Gastrocnemius medialis (tissue), 4 donors: ENCODE measurements at regions not wholly inside any gene's neighbourhood (a gene's known extent, or its start where the extent isn't known, plus 50 kb on each side); places are given as distances from the start of the nearest gene placed in this dataset.
A peak's percentile ranks its signal among the peaks of the same experiment; 100 is the strongest.

Source experiments
- ATAC-seq, 2 donors: fragments of 150-250 bp; one replicate each; pipeline ENCODE4 v1.9.1; 2016
- DNase-seq, 2 donors: peaks; one replicate each; pipeline ENCODE4 v3.0.0-alpha.2; 2019
- H3K27ac ChIP-seq, 4 donors: fragments of 200-600 bp; sonication (generic); 1 replicate in 1 of 4; 2 replicates in 3 of 4; pipeline ENCODE4 v1.5.1; 2016 to 2018; ENCODE audit warnings: mild to moderate bottlenecking in 2 of 4, moderate library complexity in 1 of 4
- H3K27me3 ChIP-seq, 3 donors: fragments of 200-600 bp; sonication (generic) in 2 of 3; 1 replicate in 1 of 3; 2 replicates in 2 of 3; pipeline versions ENCODE4 v1.5.1 to v1.6.0; 2016 to 2019; ENCODE audit warnings: mild to moderate bottlenecking in 1 of 3, moderate library complexity in 1 of 3
- H3K36me3 ChIP-seq, 2 donors: fragments of 200-600 bp; sonication (generic) in 1 of 2; one replicate each; pipeline ENCODE4 v1.5.1; 2017 to 2018
- H3K4me1 ChIP-seq, 2 donors: fragments of 200-600 bp; sonication (generic) in 1 of 2; one replicate each; pipeline ENCODE4 v1.5.1; 2016 to 2017; ENCODE audit warnings: mild to moderate bottlenecking in 2 of 2
- H3K4me3 ChIP-seq, 4 donors: fragments of 200-600 bp; sonication (generic) in 3 of 4; 1 replicate in 1 of 4; 2 replicates in 3 of 4; pipeline ENCODE4 v1.5.1; 2016 to 2019; ENCODE audit warnings: mild to moderate bottlenecking in 2 of 4
- H3K9me3 ChIP-seq, 3 donors: fragments of 200-600 bp; sonication (generic) in 2 of 3; 1 replicate in 1 of 3; 2 replicates in 2 of 3; pipeline ENCODE4 v1.5.1; 2016 to 2019
- POLR2A ChIP-seq, 2 donors: fragments of 450-650 bp; IDR thresholded peaks; one replicate each; pipeline ENCODE4 v1.6.1; 2017; ENCODE audit warnings: antibody characterized with exemption in 2 of 2, mild to moderate bottlenecking in 2 of 2, moderate library complexity in 2 of 2
- in situ Hi-C, 4 donors: fragments of 200-750 bp; cut with MboI; loops; one replicate each; pipeline versions ENCODE4 v1.15.0 to v1.8.0; 2017; ENCODE audit warnings: low sequenced_read_pairs in 4 of 4
- intact Hi-C: fragments of 100-400 bp; cut with DNase I; formaldehyde crosslinking; loops from one replicate; pipeline ENCODE4 v1.15.1; 2023; ENCODE audit warnings: low total_unique reads
- TF ChIP-seq, protein P1 (sequence below), 5 experiments: fragments of 450-650 bp in 3 of 5; fragments of 200-600 bp in 2 of 5; sonication (generic) in 2 of 5; IDR thresholded peaks in 4 of 5; conservative IDR thresholded peaks in 1 of 5; 1 replicate in 4 of 5; 2 replicates in 1 of 5; pipeline ENCODE4 v1.5.1; 2016 to 2019; ENCODE audit warnings: antibody characterized with exemption in 5 of 5, mild to moderate bottlenecking in 3 of 5, moderate library complexity in 3 of 5

GRCh38 chr9:22354699-22355384 lies 91.8 kb upstream of the DMRTA1 start:
- H3K36me3 ChIP-seq: no peaks in the 10 kb centered on the region
- no peaks in the 10 kb centered on the region for H3K4me1 ChIP-seq
- H3K4me3 ChIP-seq: no peak overlapping the region
- ATAC-seq (no peak), DNase-seq (no peak)
- in situ Hi-C loops: loop anchor here in 1 of 4 donors (25.0 kb wide), 1 partner anchor 93 kb away; no protein-coding TSS in a partner anchor
- intact Hi-C loops: no loop called here
- H3K27ac ChIP-seq: no peak overlapping the region
- H3K9me3 ChIP-seq: no peaks in the 10 kb centered on the region
- TF ChIP-seq, protein P1, sequence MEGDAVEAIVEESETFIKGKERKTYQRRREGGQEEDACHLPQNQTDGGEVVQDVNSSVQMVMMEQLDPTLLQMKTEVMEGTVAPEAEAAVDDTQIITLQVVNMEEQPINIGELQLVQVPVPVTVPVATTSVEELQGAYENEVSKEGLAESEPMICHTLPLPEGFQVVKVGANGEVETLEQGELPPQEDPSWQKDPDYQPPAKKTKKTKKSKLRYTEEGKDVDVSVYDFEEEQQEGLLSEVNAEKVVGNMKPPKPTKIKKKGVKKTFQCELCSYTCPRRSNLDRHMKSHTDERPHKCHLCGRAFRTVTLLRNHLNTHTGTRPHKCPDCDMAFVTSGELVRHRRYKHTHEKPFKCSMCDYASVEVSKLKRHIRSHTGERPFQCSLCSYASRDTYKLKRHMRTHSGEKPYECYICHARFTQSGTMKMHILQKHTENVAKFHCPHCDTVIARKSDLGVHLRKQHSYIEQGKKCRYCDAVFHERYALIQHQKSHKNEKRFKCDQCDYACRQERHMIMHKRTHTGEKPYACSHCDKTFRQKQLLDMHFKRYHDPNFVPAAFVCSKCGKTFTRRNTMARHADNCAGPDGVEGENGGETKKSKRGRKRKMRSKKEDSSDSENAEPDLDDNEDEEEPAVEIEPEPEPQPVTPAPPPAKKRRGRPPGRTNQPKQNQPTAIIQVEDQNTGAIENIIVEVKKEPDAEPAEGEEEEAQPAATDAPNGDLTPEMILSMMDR (IDR thresholded peaks at IDR 0.05 in 4 of 5, conservative IDR thresholded peaks at IDR 0.05 in 1 of 5): no peak
- TF ChIP-seq POLR2A (IDR thresholded peaks at IDR 0.05): no peak
- no peaks in the 10 kb centered on the region for H3K27me3 ChIP-seq

DNA sequence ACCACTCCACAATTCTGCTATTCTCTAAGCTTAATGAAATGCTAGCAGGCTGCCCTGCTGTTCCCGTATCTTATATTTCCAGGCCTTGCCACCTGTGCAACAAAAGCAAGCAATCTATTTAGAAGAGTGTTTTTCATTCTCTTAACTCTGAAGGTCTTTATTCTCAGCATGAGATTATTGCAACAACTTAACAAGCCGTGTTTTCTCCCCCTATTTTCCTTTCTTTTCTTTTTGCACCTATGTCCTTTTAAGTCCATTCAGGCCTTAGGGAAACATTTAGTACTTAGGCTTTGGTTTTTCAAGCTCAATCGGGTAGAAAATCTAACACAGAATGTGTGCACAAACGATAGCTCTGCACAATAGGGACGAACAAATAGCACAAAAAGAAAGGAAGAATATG lies 89.6 kb upstream of the DMRTA1 start:
- in situ Hi-C loops (loop anchor here in 1 of 4 donors (25.0 kb wide), 1 partner anchor 95 kb away; no protein-coding TSS in a partner anchor), intact Hi-C loops (no loop called here)
- no peaks in the 10 kb centered on the region for H3K27me3 ChIP-seq
- ATAC-seq (no peak), DNase-seq (no peak)
- H3K36me3 ChIP-seq: no peaks in the 10 kb centered on the region
- no peak for TF ChIP-seq POLR2A (IDR thresholded peaks at IDR 0.05)
- TF ChIP-seq, protein P1 (IDR thresholded peaks at IDR 0.05 in 4 of 5, conservative IDR thresholded peaks at IDR 0.05 in 1 of 5): no peak
- no peak overlapping the region for H3K4me3 ChIP-seq
- no peaks in the 10 kb centered on the region for H3K9me3 ChIP-seq
- H3K27ac ChIP-seq: no peak overlapping the region
- H3K4me1 ChIP-seq: no peaks in the 10 kb centered on the region

GRCh38 chr9:22363421-22363887 lies 83.2 kb upstream of the DMRTA1 start:
- in situ Hi-C loops (loop anchor here in 1 of 4 donors (25.0 kb wide), 1 partner anchor 101 kb away; no protein-coding TSS in a partner anchor), intact Hi-C loops (no loop called here)
- no peak for TF ChIP-seq POLR2A (IDR thresholded peaks at IDR 0.05)
- TF ChIP-seq, protein P1 (IDR thresholded peaks at IDR 0.05 in 4 of 5, conservative IDR thresholded peaks at IDR 0.05 in 1 of 5): no peak
- Histone ChIP-seq H3K27ac (no peak overlapping the region), H3K4me1 (no peaks in the 10 kb centered on the region), H3K36me3 (no peaks in the 10 kb centered on the region), H3K9me3 (no peaks in the 10 kb centered on the region), H3K4me3 (no peak overlapping the region), H3K27me3 (no peaks in the 10 kb centered on the region)
- DNase-seq (peak in 1 of 2 donors; percentile 10), ATAC-seq (no peak)

GRCh38 chr9:22373636-22374035 lies 73.0 kb upstream of the DMRTA1 start:
- intact Hi-C loops (no loop called here), in situ Hi-C loops (loop anchor here in 1 of 4 donors (25.0 kb wide), 1 partner anchor 111 kb away; no protein-coding TSS in a partner anchor)
- H3K4me3 ChIP-seq: no peak overlapping the region
- H3K9me3 ChIP-seq: no peaks in the 10 kb centered on the region
- no peaks in the 10 kb centered on the region for H3K36me3 ChIP-seq
- TF ChIP-seq POLR2A (IDR thresholded peaks at IDR 0.05): no peak
- TF ChIP-seq, protein P1 (IDR thresholded peaks at IDR 0.05 in 4 of 5, conservative IDR thresholded peaks at IDR 0.05 in 1 of 5): no peak
- no peak overlapping the region for H3K27ac ChIP-seq
- no peaks in the 10 kb centered on the region for H3K4me1 ChIP-seq
- H3K27me3 ChIP-seq: no peaks in the 10 kb centered on the region
- ATAC-seq: no peak
- DNase-seq: no peak
